Erythroblast (primary cell): ENCODE measurements at regions not wholly inside any gene's neighbourhood (a gene's known extent, or its start where the extent isn't known, plus 50 kb on each side); places are given as distances from the start of the nearest gene placed in this dataset.

Experiments used
- GATA1 ChIP-seq: IDR thresholded peaks from 2 replicates; pipeline ENCODE4 v1.6.1; 2011; ENCODE audit warnings: low read depth, mild to moderate bottlenecking, control low read depth, low read length, moderate library complexity
- POLR2A ChIP-seq: IDR thresholded peaks from 2 replicates; pipeline ENCODE4 v1.6.1; 2011; ENCODE audit warnings: mild to moderate bottlenecking, low read length

DNA sequence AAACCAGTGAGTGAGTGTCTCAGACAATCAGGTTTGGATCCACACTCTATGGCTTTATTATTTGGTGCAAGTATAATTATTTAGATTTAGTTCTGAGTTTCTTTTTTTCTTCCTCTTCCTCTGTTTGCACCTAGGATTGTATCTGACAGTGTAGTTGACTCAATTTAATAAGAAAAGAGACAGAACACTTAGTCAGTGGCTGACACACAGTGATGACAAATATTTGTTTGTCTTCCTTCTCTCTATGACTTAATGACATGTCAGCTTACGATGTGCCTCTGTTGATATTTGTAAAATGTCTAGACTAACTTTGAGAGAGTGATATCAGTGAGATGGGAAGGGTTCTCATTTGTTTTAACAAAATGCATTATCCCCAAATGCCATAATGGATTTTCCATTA, 129.5 kb upstream of the SLC10A2 start:
- TF ChIP-seq POLR2A (no peak), GATA1 (no peak)
